LoVo (cell line): ENCODE measurements at regions not wholly inside any gene's neighbourhood (a gene's known extent, or its start where the extent isn't known, plus 50 kb on each side); places are given as distances from the start of the nearest gene placed in this dataset.

Experiments used
- DNase-seq: peaks from one replicate; pipeline ENCODE4 v3.0.0-alpha.2; 2016; ENCODE audit warnings: low spot score

GRCh38 chr1:221812088-221812752 is 70.3 kb upstream of the DUSP10 start:
- no peak for DNase-seq

DNA sequence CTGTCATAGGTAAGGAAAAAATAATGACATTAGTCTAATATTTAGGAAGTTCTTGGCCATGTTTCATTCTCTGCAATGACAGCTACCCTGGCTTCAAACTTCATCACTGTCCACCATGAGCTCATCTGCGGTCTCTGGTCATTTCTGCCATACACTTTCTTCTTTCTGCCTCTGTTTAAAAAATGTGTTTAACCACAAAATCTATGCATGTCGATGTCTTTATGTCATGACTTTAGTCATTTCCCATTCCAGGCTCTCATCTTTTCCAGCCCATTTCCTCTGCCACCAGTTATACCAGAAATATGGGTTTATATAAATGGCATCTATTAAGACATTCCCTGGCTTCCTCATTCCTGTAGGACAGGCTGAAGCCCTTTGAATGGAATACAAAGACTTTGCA is 68.5 kb upstream of the DUSP10 start:
- DNase-seq: no peak

GRCh38 chr1:221809091-221810029 is 67.5 kb upstream of the DUSP10 start:
- no peak for DNase-seq

- DNase-seq: no peak
Measured at GRCh38 chr1:221806984-221807383, 65.1 kb upstream of the DUSP10 start.

GRCh38 chr1:221806236-221806635 is 64.3 kb upstream of the DUSP10 start:
- no peak for DNase-seq

- no peak for DNase-seq
Measured at GRCh38 chr1:221805121-221805520, 63.2 kb upstream of the DUSP10 start.

DNA sequence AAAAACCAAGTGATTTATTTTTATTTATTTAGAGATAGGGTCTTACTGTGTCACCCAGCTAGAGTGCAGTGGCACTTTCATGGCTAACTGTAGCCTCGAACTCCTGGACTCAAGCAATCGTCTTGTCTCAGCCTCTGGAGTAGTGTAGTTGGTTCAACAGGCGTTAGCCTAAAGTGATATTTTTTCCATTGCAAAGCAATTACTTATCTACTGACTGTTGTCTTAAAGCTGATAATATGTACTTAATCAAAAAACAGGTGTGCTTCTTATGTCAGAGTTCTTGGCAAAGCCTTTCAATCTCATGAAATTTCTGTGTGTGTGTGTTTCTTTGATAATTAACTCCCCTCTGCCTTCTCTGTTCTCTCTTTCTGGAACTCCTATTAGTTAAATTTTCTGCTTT is 62.4 kb upstream of the DUSP10 start:
- no peak for DNase-seq

DNA sequence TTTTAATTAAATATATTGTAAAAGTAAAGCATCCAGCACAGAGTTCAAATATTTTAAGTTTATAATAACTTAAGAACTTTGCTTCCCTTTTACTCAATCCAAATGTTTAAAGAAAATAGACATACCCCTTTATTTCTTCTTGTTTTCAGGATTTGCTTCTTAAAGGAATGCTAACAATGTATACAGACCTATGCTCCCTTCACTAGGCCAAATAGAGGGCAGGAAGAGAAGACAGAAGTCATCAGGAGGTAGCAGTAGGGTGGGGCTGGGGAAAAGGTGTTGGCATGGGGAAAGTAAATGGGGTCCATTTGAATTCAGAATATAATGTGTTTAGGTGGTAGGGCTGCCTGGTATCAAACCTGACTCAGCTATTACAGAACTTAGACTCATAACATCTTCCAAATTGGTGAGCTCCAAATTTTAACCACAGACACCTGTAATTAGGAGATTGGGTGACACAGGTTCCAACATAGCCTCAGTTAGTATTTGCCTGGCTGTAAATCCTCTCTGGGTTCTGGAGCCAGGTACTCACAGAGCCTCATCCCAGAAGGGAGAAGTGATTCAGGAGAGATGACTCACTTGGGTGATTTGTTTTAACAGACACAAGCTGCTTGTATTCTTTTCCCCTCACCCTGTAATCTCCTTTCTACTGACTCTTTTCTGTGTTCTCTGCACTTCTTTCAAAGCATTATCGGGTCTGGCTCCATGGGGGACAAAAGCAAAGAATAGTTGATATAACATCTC is 60.1 kb upstream of the DUSP10 start:
- DNase-seq: no peak

- DNase-seq: no peak
Measured at GRCh38 chr1:221801251-221801661, 59.4 kb upstream of the DUSP10 start.

GRCh38 chr1:221800831-221801230 is 58.9 kb upstream of the DUSP10 start:
- DNase-seq: no peak

- no peak for DNase-seq
Measured at GRCh38 chr1:221797506-221797905, 55.6 kb upstream of the DUSP10 start.

- DNase-seq: no peak
Measured at GRCh38 chr1:221796700-221797099, 54.8 kb upstream of the DUSP10 start.

DNA sequence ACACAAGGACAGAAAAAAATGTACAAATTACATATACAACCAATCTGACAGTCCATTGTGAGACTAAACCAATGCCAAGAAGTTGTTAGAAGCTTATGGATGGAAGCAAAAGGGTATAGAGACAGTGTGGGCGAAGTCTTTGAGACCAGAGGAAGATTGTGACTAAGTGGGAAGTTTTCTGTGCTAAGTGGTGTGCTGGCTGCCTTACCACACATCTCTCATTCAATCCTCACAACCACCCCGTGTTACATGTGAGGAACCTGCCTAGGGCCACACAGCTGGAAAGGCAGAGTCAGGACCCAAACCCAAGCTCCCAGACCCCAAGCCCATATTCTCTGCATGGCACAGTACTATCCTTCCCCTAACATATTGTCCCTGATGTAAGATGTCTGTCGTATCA is 53.5 kb upstream of the DUSP10 start:
- no peak for DNase-seq

DNA sequence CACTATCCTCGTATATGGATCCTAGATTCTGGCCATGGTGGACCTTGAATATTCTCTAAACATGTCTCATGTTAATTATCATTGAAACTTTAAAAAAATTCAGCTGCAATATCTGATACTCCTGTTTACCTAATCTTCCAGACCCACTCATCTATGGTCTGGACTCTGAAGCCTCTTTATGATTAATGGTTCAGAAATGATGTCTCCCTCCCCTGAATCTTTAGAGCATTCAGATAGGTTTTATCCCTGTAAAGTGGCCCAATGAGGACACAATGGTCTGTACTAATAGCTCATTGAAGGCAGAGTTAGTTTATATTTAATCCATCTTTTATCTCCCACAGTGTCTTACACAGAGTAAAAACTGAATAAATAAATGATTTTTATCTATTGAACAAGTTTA is 53.0 kb upstream of the DUSP10 start:
- no peak for DNase-seq

- DNase-seq: no peak
Measured at GRCh38 chr1:221794079-221794670, 52.3 kb upstream of the DUSP10 start.

DNA sequence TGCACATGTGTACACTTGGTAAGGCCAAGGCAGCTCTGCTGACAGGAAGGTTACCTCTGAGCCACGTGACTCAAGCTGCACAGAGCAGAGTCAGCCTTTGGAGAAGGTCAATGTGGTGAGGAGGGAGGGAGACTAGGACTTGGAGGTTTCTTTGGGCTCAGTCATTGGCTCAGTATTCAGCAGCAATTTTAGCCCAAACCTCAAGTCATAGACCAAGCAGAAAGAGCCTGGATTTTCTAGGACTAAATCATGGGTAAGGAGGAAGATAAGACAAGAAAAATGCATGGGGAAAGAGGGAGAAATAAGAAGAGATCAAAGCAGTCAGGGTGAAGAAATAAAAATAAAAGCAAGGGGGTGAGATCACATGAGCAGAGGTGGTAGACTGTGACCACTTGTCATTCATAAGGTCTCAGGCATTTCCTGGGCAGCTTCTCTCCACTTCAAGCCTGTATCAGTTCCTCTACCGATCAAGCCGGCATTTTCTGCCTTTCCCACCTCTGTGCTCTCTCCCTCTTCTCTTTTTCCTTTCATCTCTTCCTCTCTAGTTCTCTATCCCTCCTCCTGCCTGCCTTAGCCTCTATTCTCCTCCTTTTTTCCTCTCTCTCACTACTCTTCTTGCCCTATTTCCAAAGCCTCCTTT is 51.7 kb upstream of the DUSP10 start:
- no peak for DNase-seq

GRCh38 chr1:221791846-221792245 is 50.0 kb upstream of the DUSP10 start:
- no peak for DNase-seq
